ENCODE measurements at regions not wholly inside any gene's neighbourhood (a gene's known extent, or its start where the extent isn't known, plus 50 kb on each side); places are given as distances from the start of the nearest gene placed in this dataset.

DNA sequence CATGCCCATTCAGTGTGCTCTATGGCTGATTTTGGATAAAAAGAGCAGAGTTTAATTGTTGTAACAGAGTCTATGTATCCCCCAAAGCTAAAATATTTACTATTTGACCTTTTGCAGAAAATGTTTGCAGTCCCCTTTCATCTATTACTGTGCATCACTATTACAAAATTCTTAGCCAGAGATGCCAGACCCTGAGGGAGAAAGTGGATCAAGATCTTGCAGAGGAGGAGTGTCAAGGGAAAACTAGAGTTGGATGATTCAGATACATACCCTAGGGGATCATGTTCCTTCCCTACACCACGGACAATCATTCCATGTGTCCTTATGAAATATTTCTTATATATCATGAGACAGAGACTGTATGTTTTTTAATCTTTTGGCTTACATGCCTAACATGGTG is 68.6 kb upstream of the TPRG1 start:
- no peak for ATAC-seq
- TF ChIP-seq CSDC2 (CRISPR knock-in tag; IDR thresholded peaks at IDR 0.05) (no peak), ZNF565 (CRISPR knock-in tag; conservative IDR thresholded peaks at IDR 0.05; ENCODE audit: low read depth) (no peak), ZFP3 (CRISPR knock-in tag; IDR thresholded peaks at IDR 0.05) (no peak), PPARA (CRISPR knock-in tag; IDR thresholded peaks at IDR 0.05; ENCODE audit: borderline replicate concordance) (no peak), ZNF70 (CRISPR knock-in tag; IDR thresholded peaks at IDR 0.05) (no peak), SNAI2 (CRISPR knock-in tag; IDR thresholded peaks at IDR 0.05) (no peak), ZFP30 (CRISPR knock-in tag; IDR thresholded peaks at IDR 0.05) (no peak), GLIS3 (CRISPR knock-in tag; IDR thresholded peaks at IDR 0.05) (no peak), ISL1 (CRISPR knock-in tag; IDR thresholded peaks at IDR 0.05) (no peak), OSR1 (CRISPR knock-in tag; IDR thresholded peaks at IDR 0.05) (no peak), RARB (CRISPR knock-in tag; IDR thresholded peaks at IDR 0.05) (no peak), ESRRG (CRISPR knock-in tag; IDR thresholded peaks at IDR 0.05) (no peak), TCF4 (CRISPR knock-in tag; IDR thresholded peaks at IDR 0.05; ENCODE audit: borderline replicate concordance) (no peak)
- TF ChIP-seq, protein P1, sequence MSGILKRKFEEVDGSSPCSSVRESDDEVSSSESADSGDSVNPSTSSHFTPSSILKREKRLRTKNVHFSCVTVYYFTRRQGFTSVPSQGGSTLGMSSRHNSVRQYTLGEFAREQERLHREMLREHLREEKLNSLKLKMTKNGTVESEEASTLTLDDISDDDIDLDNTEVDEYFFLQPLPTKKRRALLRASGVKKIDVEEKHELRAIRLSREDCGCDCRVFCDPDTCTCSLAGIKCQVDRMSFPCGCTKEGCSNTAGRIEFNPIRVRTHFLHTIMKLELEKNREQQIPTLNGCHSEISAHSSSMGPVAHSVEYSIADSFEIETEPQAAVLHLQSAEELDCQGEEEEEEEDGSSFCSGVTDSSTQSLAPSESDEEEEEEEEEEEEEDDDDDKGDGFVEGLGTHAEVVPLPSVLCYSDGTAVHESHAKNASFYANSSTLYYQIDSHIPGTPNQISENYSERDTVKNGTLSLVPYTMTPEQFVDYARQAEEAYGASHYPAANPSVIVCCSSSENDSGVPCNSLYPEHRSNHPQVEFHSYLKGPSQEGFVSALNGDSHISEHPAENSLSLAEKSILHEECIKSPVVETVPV (CRISPR knock-in tag; IDR thresholded peaks at IDR 0.05): no peak
- TF ChIP-seq, protein P2, sequence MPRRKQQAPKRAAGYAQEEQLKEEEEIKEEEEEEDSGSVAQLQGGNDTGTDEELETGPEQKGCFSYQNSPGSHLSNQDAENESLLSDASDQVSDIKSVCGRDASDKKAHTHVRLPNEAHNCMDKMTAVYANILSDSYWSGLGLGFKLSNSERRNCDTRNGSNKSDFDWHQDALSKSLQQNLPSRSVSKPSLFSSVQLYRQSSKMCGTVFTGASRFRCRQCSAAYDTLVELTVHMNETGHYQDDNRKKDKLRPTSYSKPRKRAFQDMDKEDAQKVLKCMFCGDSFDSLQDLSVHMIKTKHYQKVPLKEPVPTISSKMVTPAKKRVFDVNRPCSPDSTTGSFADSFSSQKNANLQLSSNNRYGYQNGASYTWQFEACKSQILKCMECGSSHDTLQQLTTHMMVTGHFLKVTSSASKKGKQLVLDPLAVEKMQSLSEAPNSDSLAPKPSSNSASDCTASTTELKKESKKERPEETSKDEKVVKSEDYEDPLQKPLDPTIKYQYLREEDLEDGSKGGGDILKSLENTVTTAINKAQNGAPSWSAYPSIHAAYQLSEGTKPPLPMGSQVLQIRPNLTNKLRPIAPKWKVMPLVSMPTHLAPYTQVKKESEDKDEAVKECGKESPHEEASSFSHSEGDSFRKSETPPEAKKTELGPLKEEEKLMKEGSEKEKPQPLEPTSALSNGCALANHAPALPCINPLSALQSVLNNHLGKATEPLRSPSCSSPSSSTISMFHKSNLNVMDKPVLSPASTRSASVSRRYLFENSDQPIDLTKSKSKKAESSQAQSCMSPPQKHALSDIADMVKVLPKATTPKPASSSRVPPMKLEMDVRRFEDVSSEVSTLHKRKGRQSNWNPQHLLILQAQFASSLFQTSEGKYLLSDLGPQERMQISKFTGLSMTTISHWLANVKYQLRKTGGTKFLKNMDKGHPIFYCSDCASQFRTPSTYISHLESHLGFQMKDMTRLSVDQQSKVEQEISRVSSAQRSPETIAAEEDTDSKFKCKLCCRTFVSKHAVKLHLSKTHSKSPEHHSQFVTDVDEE (CRISPR knock-in tag; IDR thresholded peaks at IDR 0.05): no peak
- TF ChIP-seq, protein P3, sequence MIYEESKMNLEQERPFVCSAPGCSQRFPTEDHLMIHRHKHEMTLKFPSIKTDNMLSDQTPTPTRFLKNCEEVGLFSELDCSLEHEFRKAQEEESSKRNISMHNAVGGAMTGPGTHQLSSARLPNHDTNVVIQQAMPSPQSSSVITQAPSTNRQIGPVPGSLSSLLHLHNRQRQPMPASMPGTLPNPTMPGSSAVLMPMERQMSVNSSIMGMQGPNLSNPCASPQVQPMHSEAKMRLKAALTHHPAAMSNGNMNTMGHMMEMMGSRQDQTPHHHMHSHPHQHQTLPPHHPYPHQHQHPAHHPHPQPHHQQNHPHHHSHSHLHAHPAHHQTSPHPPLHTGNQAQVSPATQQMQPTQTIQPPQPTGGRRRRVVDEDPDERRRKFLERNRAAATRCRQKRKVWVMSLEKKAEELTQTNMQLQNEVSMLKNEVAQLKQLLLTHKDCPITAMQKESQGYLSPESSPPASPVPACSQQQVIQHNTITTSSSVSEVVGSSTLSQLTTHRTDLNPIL (CRISPR knock-in tag; IDR thresholded peaks at IDR 0.05; ENCODE audit: low read depth): no peak
- TF ChIP-seq, protein P4, sequence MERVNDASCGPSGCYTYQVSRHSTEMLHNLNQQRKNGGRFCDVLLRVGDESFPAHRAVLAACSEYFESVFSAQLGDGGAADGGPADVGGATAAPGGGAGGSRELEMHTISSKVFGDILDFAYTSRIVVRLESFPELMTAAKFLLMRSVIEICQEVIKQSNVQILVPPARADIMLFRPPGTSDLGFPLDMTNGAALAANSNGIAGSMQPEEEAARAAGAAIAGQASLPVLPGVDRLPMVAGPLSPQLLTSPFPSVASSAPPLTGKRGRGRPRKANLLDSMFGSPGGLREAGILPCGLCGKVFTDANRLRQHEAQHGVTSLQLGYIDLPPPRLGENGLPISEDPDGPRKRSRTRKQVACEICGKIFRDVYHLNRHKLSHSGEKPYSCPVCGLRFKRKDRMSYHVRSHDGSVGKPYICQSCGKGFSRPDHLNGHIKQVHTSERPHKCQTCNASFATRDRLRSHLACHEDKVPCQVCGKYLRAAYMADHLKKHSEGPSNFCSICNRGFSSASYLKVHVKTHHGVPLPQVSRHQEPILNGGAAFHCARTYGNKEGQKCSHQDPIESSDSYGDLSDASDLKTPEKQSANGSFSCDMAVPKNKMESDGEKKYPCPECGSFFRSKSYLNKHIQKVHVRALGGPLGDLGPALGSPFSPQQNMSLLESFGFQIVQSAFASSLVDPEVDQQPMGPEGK (CRISPR knock-in tag; IDR thresholded peaks at IDR 0.05; ENCODE audit: borderline replicate concordance): no peak

GRCh38 chr3:189108067-189108466 is 63.7 kb upstream of the TPRG1 start:
- ATAC-seq: peak; percentile 93
- TF ChIP-seq ISL1 (CRISPR knock-in tag; IDR thresholded peaks at IDR 0.05): no peak
- TF ChIP-seq TCF4 (CRISPR knock-in tag; IDR thresholded peaks at IDR 0.05; ENCODE audit: borderline replicate concordance): 0 out of 2 replicates have a peak, but pooled peaks have one; percentile 13
- TF ChIP-seq CSDC2 (CRISPR knock-in tag; IDR thresholded peaks at IDR 0.05): no peak
- no peak for TF ChIP-seq ARNTL (CRISPR knock-in tag; IDR thresholded peaks at IDR 0.05; ENCODE audit: borderline replicate concordance, low read depth)
- no peak for TF ChIP-seq OSR1 (CRISPR knock-in tag; IDR thresholded peaks at IDR 0.05)
- TF ChIP-seq GLIS3 (CRISPR knock-in tag; IDR thresholded peaks at IDR 0.05): no peak
- no peak for TF ChIP-seq RARB (CRISPR knock-in tag; IDR thresholded peaks at IDR 0.05)

- ATAC-seq: peak; percentile 69
Measured at GRCh38 chr3:189108735-189109134, 63.0 kb upstream of the TPRG1 start.

DNA sequence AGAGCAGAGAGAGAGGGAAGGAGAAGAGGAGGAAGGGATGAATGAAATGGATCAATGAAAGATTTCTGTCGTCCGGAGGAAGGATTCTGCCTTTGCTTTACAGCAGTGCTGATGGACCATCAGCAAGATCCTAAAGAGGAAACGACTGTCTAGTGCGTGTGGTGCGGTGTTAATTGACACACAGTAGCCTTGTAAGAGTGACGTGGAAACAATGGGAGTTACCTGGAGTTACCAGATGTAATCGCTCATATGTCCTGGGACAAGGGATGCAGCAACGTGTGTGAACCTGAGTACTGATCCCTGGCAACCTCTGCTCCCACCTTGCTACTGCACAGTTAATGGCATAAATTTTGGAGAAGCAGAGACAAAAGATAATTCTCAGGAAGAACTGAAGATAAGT is 62.6 kb upstream of the TPRG1 start:
- no peak; the same call in 2 of the 3 replicates for ATAC-seq
- no peak for TF ChIP-seq ZFP30 (CRISPR knock-in tag; IDR thresholded peaks at IDR 0.05)
- TF ChIP-seq ZNF565 (CRISPR knock-in tag; conservative IDR thresholded peaks at IDR 0.05; ENCODE audit: low read depth): no peak
- TF ChIP-seq, protein P2 (CRISPR knock-in tag; IDR thresholded peaks at IDR 0.05): no peak
- TF ChIP-seq, protein P1 (CRISPR knock-in tag; IDR thresholded peaks at IDR 0.05): no peak
- no peak for TF ChIP-seq ZNF70 (CRISPR knock-in tag; IDR thresholded peaks at IDR 0.05)
- TF ChIP-seq ISL1 (CRISPR knock-in tag; IDR thresholded peaks at IDR 0.05): no peak

More at GRCh38 chr3:189108735-189109134, 63.0 kb upstream of the TPRG1 start:
- TF ChIP-seq ZC3H10 (CRISPR knock-in tag; IDR thresholded peaks at IDR 0.05): no peak
- TF ChIP-seq ZNF8 (CRISPR knock-in tag; IDR thresholded peaks at IDR 0.05): no peak
- no peak for TF ChIP-seq PPARA (CRISPR knock-in tag; IDR thresholded peaks at IDR 0.05; ENCODE audit: borderline replicate concordance)
- no peak for TF ChIP-seq ARNTL (CRISPR knock-in tag; IDR thresholded peaks at IDR 0.05; ENCODE audit: borderline replicate concordance, low read depth)
- no peak for TF ChIP-seq RARB (CRISPR knock-in tag; IDR thresholded peaks at IDR 0.05)
- no peak for TF ChIP-seq GLIS3 (CRISPR knock-in tag; IDR thresholded peaks at IDR 0.05)
